CD8-positive, alpha-beta memory T cell (primary cell): ENCODE measurements at regions not wholly inside any gene's neighbourhood (a gene's known extent, or its start where the extent isn't known, plus 50 kb on each side); places are given as distances from the start of the nearest gene placed in this dataset.

Experiments
- CTCF ChIA-PET: fragments of 350-600 bp; sonication (Branson Sonifier 250); formaldehyde crosslinking; loops from one replicate; lab custom pipeline; 2021; ENCODE audit warnings: antibody characterized with exemption; lab: Charles Lee
- POLR2A ChIA-PET: fragments of 350-600 bp; sonication (Branson Sonifier 250); formaldehyde crosslinking; loops from one replicate; lab custom pipeline; 2021; ENCODE audit warnings: antibody characterized with exemption; lab: Charles Lee
- DNase-seq, 5 donors: peaks; one replicate each; pipeline versions ENCODE4 v3.0.0 to v3.0.0-alpha.2; 2020 to 2022; ENCODE audit warnings: mixed read lengths in 1 of 5
- H3K27ac ChIP-seq: one replicate; pipeline ENCODE4 v1.7.0; 2013; ENCODE audit warnings: low read depth, mild to moderate bottlenecking, low read length, moderate library complexity
- H3K27me3 ChIP-seq: 2 replicates; pipeline ENCODE4 v1.7.0; 2013; ENCODE audit warnings: low read length, mild to moderate bottlenecking; ENCODE audit not compliant: insufficient read depth, poor library complexity, severe bottlenecking
- H3K36me3 ChIP-seq: 2 replicates; pipeline ENCODE4 v1.7.0; 2013; ENCODE audit warnings: mild to moderate bottlenecking, low read length, moderate library complexity; ENCODE audit not compliant: insufficient read depth
- H3K4me1 ChIP-seq: 2 replicates; pipeline ENCODE4 v1.7.0; 2013; ENCODE audit warnings: mild to moderate bottlenecking, low read length, moderate library complexity; ENCODE audit not compliant: insufficient read depth
- H3K4me3 ChIP-seq: 2 replicates; pipeline ENCODE4 v1.7.0; 2013; ENCODE audit warnings: mild to moderate bottlenecking, low read length
- H3K9me3 ChIP-seq: 2 replicates; pipeline ENCODE4 v1.7.0; 2013; ENCODE audit warnings: mild to moderate bottlenecking, low read length
- H3K27ac Mint-ChIP-seq, 8 donors: one replicate each; pipeline ENCODE4 v1.8.0; 2020 to 2021; ENCODE audit warnings: mixed read lengths in 8 of 8, mild to moderate bottlenecking in 6 of 8, inconsistent platforms in 3 of 8, moderate library complexity in 3 of 8
- H3K27me3 Mint-ChIP-seq, 2 donors: one replicate each; pipeline ENCODE4 v1.8.0; 2020 to 2021; ENCODE audit warnings: mixed read lengths in 2 of 2, mild to moderate bottlenecking in 1 of 2, moderate library complexity in 1 of 2
- H3K36me3 Mint-ChIP-seq, 3 donors: one replicate each; pipeline ENCODE4 v1.8.0; 2020 to 2021; ENCODE audit warnings: mixed read lengths in 3 of 3, inconsistent platforms in 1 of 3, mild to moderate bottlenecking in 1 of 3
- H3K4me1 Mint-ChIP-seq, 3 donors: one replicate each; pipeline ENCODE4 v1.8.0; 2020 to 2021; ENCODE audit warnings: mixed read lengths in 3 of 3, inconsistent platforms in 1 of 3, mild to moderate bottlenecking in 1 of 3
- H3K4me3 Mint-ChIP-seq, 7 donors: one replicate each; pipeline ENCODE4 v1.8.0; 2020 to 2021; ENCODE audit warnings: mixed read lengths in 7 of 7, mild to moderate bottlenecking in 6 of 7, moderate library complexity in 4 of 7, inconsistent platforms in 2 of 7
- H3K9me3 Mint-ChIP-seq, 5 donors: one replicate each; pipeline ENCODE4 v1.8.0; 2020 to 2022; ENCODE audit warnings: mixed read lengths in 5 of 5, mild to moderate bottlenecking in 3 of 5, moderate library complexity in 2 of 5, inconsistent platforms in 1 of 5

- Histone ChIP-seq H3K36me3 (no peaks in the 10 kb centered on the region), H3K27me3 (no peaks in the 10 kb centered on the region), H3K4me3 (no peak overlapping the region), H3K27ac (no peak overlapping the region), H3K4me1 (no peaks in the 10 kb centered on the region), H3K9me3 (no peaks in the 10 kb centered on the region)
- Mint-ChIP-seq H3K4me1 (peaks cover 15 to 22% (median 21%) of the 10 kb centered on the region in 3 donors), H3K27me3 (peaks cover 9 to 24% of the 10 kb centered on the region in 2 donors), H3K27ac (peak overlapping the region in 2 of 8 donors; percentile 56 to 95), H3K36me3 (no peaks in the 10 kb centered on the region), H3K9me3 (no peaks in the 10 kb centered on the region), H3K4me3 (peak overlapping the region in 4 of 7 donors; percentile 14 to 75 (median 56))
- POLR2A ChIA-PET: no interaction called here
- CTCF ChIA-PET: interaction anchor here (1.3 kb wide), 1 partner anchor 17 kb away, joined by 3 read pairs; no protein-coding TSS in a partner anchor
- no peak for DNase-seq
Observed at GRCh38 chrX:40298572-40299479, 201.1 kb upstream of the BCOR start.

GRCh38 chrX:40298069-40298468 lies 200.3 kb upstream of the BCOR start:
- CTCF ChIA-PET: interaction anchor here (1.3 kb wide), 1 partner anchor 16 kb away, joined by 3 read pairs; no protein-coding TSS in a partner anchor
- H3K4me1 ChIP-seq: no peaks in the 10 kb centered on the region
- H3K27ac Mint-ChIP-seq: no peak overlapping the region
- no peaks in the 10 kb centered on the region for H3K36me3 ChIP-seq
- no peak overlapping the region for H3K4me3 ChIP-seq
- POLR2A ChIA-PET: no interaction called here
- H3K27me3 Mint-ChIP-seq: peaks cover 6 to 25% of the 10 kb centered on the region in 2 donors
- peaks cover 15 to 22% (median 21%) of the 10 kb centered on the region in 3 donors for H3K4me1 Mint-ChIP-seq
- H3K36me3 Mint-ChIP-seq: no peaks in the 10 kb centered on the region
- no peak overlapping the region for H3K27ac ChIP-seq
- peak overlapping the region in 1 of 7 donors; percentile 23 for H3K4me3 Mint-ChIP-seq
- H3K27me3 ChIP-seq: no peaks in the 10 kb centered on the region
- DNase-seq: no peak
- H3K9me3 Mint-ChIP-seq: no peaks in the 10 kb centered on the region
- H3K9me3 ChIP-seq: no peaks in the 10 kb centered on the region

GRCh38 chrX:40291553-40291952 lies 193.8 kb upstream of the BCOR start:
- no peaks in the 10 kb centered on the region for H3K27me3 ChIP-seq
- no peaks in the 10 kb centered on the region for H3K4me1 Mint-ChIP-seq
- no peaks in the 10 kb centered on the region for H3K36me3 Mint-ChIP-seq
- no peaks in the 10 kb centered on the region for H3K9me3 ChIP-seq
- H3K9me3 Mint-ChIP-seq: peaks cover 0 to 7% (median 0%) of the 10 kb centered on the region in 5 donors
- ChIA-PET CTCF (no interaction called here), POLR2A (no interaction called here)
- no peaks in the 10 kb centered on the region for H3K36me3 ChIP-seq
- no peak overlapping the region for H3K4me3 Mint-ChIP-seq
- peaks cover 0 to 10% of the 10 kb centered on the region in 2 donors for H3K27me3 Mint-ChIP-seq
- no peaks in the 10 kb centered on the region for H3K4me1 ChIP-seq
- no peak overlapping the region for H3K4me3 ChIP-seq
- DNase-seq: no peak
- H3K27ac ChIP-seq: no peak overlapping the region
- no peak overlapping the region for H3K27ac Mint-ChIP-seq

- Mint-ChIP-seq H3K27ac (no peak overlapping the region), H3K4me3 (no peak overlapping the region), H3K36me3 (no peaks in the 10 kb centered on the region), H3K4me1 (no peaks in the 10 kb centered on the region), H3K27me3 (peaks cover 0 to 6% of the 10 kb centered on the region in 2 donors), H3K9me3 (peaks cover 0 to 10% (median 2%) of the 10 kb centered on the region in 5 donors)
- ChIA-PET POLR2A (no interaction called here), CTCF (no interaction called here)
- H3K27me3 ChIP-seq: no peaks in the 10 kb centered on the region
- no peaks in the 10 kb centered on the region for H3K36me3 ChIP-seq
- H3K4me3 ChIP-seq: no peak overlapping the region
- no peaks in the 10 kb centered on the region for H3K9me3 ChIP-seq
- DNase-seq: no peak
- no peak overlapping the region for H3K27ac ChIP-seq
- no peaks in the 10 kb centered on the region for H3K4me1 ChIP-seq
Observed at GRCh38 chrX:40290517-40290916, 192.8 kb upstream of the BCOR start.

- Histone ChIP-seq H3K4me1 (peaks cover 11% of the 10 kb centered on the region), H3K27me3 (no peaks in the 10 kb centered on the region), H3K4me3 (no peak overlapping the region), H3K9me3 (no peaks in the 10 kb centered on the region), H3K27ac (no peak overlapping the region), H3K36me3 (no peaks in the 10 kb centered on the region)
- Mint-ChIP-seq H3K36me3 (peaks cover 0 to 4% (median 0%) of the 10 kb centered on the region in 3 donors), H3K4me3 (no peak overlapping the region), H3K27me3 (peaks cover 0 to 8% of the 10 kb centered on the region in 2 donors), H3K27ac (no peak overlapping the region), H3K9me3 (peaks cover 2 to 11% (median 8%) of the 10 kb centered on the region in 5 donors), H3K4me1 (peaks cover 12 to 15% (median 15%) of the 10 kb centered on the region in 3 donors)
- ChIA-PET POLR2A (no interaction called here), CTCF (no interaction called here)
- DNase-seq: no peak
Observed at GRCh38 chrX:40285876-40286275, 188.1 kb upstream of the BCOR start.

- Mint-ChIP-seq H3K27ac (no peak overlapping the region), H3K4me1 (peaks cover 12 to 23% (median 20%) of the 10 kb centered on the region in 3 donors), H3K9me3 (peaks cover 2 to 8% (median 5%) of the 10 kb centered on the region in 5 donors), H3K27me3 (peaks cover 0 to 11% of the 10 kb centered on the region in 2 donors), H3K36me3 (peaks cover 0 to 4% (median 0%) of the 10 kb centered on the region in 3 donors), H3K4me3 (no peak overlapping the region)
- no peaks in the 10 kb centered on the region for H3K36me3 ChIP-seq
- H3K27ac ChIP-seq: no peak overlapping the region
- peaks cover 11% of the 10 kb centered on the region for H3K4me1 ChIP-seq
- DNase-seq: no peak
- H3K9me3 ChIP-seq: no peaks in the 10 kb centered on the region
- H3K4me3 ChIP-seq: no peak overlapping the region
- no peaks in the 10 kb centered on the region for H3K27me3 ChIP-seq
- POLR2A ChIA-PET: no interaction called here
- CTCF ChIA-PET: no interaction called here
Observed at GRCh38 chrX:40284852-40285251, 187.1 kb upstream of the BCOR start.

GRCh38 chrX:40283981-40284380 lies 186.2 kb upstream of the BCOR start:
- DNase-seq: no peak
- H3K9me3 ChIP-seq: no peaks in the 10 kb centered on the region
- Mint-ChIP-seq H3K9me3 (peaks cover 2 to 8% (median 4%) of the 10 kb centered on the region in 5 donors), H3K27ac (no peak overlapping the region), H3K36me3 (peaks cover 0 to 4% (median 0%) of the 10 kb centered on the region in 3 donors), H3K27me3 (peaks cover 0 to 16% of the 10 kb centered on the region in 2 donors), H3K4me1 (peaks cover 20 to 31% (median 29%) of the 10 kb centered on the region in 3 donors), H3K4me3 (no peak overlapping the region)
- H3K27ac ChIP-seq: no peak overlapping the region
- no peaks in the 10 kb centered on the region for H3K36me3 ChIP-seq
- POLR2A ChIA-PET: no interaction called here
- CTCF ChIA-PET: no interaction called here
- H3K4me3 ChIP-seq: no peak overlapping the region
- no peaks in the 10 kb centered on the region for H3K27me3 ChIP-seq
- peaks cover 16% of the 10 kb centered on the region for H3K4me1 ChIP-seq
